HG03460 (cell line): ENCODE measurements at regions not wholly inside any gene's neighbourhood (a gene's known extent, or its start where the extent isn't known, plus 50 kb on each side); places are given as distances from the start of the nearest gene placed in this dataset.

Experiments
- ATAC-seq: cut with Tn5 transposase; IDR thresholded peaks from one replicate; pipeline ENCODE4 v1.9.1; 2021; ENCODE audit not compliant: unreplicated experiment

GRCh38 chr14:32254952-32255679 is 52.0 kb upstream of the RNU6-8 start:
- ATAC-seq, result peak; percentile 39

- ATAC-seq, result no peak
Measured at GRCh38 chr14:32255789-32256188, 52.7 kb upstream of the RNU6-8 start.

- ATAC-seq, result no peak
Measured at GRCh38 chr14:32256576-32256975, 53.5 kb upstream of the RNU6-8 start.

DNA sequence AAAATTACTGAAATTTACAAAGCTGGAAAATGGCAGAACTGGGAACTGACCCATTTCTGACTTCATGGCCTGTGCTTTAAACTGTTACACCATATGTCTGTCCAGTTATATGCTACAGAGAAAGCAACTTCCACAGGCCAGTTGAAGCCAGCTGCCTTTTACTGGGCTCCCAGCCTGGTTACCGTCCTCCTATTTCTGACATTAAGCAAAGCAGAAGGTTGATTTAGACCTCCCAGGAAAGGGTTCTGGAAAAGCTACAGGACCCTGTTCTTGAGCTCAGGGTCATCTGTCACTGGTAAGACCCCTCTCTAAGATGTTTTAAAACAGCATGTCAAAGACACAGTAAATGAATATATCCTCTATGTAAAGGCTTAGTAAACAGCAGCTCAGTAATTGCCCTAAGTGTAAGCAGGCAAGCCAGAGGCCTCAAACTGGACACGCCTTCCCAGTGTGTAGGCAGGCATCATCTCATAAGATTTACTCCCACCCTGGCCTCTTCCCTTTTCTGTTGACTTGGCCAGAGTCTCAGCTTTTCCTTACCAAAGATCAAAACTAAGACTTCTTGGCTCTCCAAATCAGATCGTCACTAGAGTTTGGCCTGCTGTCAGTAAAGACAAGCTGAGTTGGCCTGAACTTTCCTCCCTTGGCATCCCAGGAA is 55.4 kb upstream of the RNU6-8 start:
- ATAC-seq, result no peak

DNA sequence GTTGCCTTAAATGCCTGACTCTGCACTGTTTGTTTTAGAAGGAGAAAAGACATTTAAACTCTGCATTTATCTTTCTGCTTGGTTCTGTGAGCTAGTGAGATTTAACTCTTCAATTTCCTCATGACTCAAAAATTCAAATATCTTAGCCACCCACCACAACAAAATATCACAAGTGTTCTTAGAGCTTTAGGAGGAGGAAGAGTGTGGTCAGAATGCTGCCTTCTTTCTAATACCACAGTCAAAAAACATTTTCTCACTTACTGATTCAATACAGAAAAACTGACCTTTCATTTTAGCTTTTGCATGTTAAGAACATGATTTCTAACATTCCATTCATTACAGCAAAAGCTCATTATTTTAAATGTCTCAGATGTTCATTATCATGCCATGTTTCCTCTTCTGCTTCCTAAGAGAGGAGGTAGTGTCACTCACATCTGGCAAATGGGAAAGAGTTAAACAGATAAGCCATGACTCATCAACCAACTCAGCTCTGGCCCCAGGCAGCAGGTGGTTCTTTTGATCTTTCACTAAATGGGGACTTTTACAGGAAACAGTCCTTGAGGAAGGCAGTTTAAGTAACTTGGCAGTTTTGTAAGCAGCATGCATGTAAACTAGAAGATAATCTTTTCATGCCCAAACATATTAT is 56.4 kb upstream of the RNU6-8 start:
- ATAC-seq, result peak; percentile 85

DNA sequence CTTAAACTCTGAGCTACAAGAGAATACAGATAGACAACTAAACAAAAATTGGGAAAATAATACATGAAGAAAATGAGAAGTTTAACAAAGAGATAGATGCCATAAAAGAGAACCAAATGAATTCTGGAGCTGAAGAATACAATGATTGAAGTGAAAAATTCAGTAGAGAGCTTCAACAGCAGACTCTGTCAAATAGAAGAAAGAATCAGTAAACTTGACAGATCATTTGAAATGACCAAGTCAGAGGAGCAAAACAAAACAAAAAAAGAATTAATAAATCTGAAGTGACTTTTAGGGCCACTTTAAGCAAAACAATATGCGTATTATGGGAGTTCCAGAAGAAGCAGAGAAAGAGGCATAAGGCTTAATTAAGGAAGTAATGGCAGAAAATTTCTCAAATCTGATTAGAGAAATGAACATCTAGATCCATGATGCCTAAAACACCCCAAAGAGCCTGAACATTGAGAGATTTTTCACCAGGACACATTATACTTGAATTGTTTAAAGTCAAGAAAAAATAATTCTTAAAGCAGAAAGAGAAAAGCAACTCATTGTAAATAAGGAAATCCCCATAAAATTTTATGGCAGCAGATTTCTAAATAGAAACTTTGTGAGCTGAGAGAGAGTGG is 61.0 kb upstream of the RNU6-8 start:
- ATAC-seq, result no peak

- no peak for ATAC-seq
Measured at GRCh38 chr14:32265584-32265983, 62.5 kb upstream of the RNU6-8 start.

GRCh38 chr14:32277998-32278397 is 51.1 kb upstream of the AKAP6 start:
- ATAC-seq, result no peak
